Stimulated activated CD4-positive, alpha-beta T cell treated with anti-CD3 and anti-CD28 coated beads, Interleukin-4, amount 100 ng/mL, for 24 hours (primary cell): ENCODE measurements at regions not wholly inside any gene's neighbourhood (a gene's known extent, or its start where the extent isn't known, plus 50 kb on each side); places are given as distances from the start of the nearest gene placed in this dataset.
"Not testable (repeated sequence)": the region's sequence is repeated elsewhere in the genome, so short reads cannot be mapped to it uniquely, and the experiment has no call there.

Experiments
- DNase-seq: peaks from one replicate; pipeline ENCODE4 v3.0.0-alpha.2; 2020

DNA sequence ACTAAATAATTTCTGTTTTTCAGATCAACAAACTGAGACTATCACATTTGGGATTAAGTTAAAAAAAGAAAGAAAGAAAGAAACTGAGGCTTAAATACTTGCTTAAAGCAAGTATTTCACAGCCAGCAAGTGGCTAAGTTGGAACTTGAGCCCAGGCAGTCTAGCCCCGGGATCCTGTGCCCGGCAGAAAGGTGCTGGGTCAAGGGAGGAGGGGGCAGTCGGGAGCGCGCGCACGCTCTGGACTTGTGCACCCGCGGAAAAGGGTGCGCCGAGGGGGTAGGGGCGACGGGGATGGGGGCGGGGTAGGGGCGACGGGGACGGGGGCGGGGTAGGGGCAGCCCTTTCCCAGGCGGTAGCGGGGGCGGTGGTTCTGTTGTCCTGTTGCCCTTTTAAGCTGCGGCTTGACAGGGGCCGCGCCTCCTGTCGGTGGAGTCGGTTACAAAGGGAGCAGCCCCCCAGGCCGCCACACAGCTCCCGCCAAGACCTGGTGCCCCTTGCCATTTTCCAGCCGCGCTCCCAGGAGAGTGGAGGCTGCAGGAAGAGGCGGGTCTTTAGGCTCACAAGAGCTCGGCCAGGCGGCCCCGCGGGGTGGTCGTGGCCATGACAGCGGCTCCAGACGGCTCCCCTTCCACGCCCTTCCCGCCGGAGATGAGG lies 60.6 kb downstream of the GOLGA8T start:
- not testable (repeated sequence) for DNase-seq

DNA sequence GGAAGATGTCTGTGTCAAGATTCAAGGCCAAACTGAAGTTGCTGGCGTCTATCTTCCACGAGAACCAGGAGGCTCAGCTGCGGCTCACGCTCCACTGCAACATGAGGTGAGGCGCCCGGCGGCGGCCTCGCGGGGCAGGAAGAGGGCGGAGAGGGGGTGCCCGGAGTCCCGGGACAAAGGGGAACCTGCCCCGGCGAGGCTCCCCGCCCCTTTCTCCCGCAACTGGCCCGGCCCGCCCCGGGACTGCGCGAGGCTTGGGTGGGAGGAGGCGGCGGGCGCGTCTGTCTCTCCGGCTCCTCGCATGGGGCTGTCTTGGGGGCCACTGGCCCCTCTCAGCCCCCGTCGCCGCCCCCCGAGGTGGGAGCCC lies 61.1 kb downstream of the GOLGA8T start:
- peak; percentile 14 for DNase-seq

DNA sequence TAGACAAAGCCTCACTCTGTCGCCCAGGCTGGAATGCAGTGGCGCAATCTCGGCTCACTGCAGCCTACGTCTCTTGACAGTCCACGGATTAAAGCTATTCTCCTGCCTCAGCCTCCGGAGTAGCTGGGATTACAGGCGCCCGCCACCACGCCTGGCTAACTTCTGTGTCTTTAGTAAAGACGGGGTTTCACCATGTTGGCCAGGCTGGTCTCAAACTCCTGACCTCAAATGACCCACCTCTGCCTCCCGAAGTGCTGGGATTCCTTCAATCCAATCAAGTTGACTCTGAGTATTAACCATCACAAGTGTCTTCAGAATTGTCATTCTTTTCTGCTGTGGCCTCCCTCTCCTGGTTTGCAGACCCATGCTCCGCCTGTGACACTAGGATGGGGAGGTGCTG lies 61.9 kb downstream of the GOLGA8T start:
- not testable (repeated sequence) for DNase-seq

DNA sequence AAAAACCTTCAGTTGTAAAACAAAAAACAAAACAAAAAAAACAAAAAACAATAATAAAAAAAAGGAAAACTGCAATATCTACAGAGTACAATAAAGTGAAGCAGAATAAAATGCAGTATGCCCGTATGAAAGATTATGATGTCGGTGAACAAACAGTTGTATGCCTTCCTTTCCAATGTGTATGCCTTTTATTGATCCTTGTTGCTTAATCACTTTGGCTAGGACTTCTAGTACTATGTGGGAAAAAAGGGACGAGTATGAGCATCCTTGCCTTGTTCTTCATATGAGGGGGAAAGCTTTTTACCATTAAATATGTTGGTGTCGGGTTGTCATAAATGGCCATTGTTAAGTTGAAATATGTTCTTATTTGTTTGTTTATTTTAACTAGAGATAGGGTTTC lies 66.7 kb downstream of the GOLGA8T start:
- DNase-seq = not testable (repeated sequence)

DNA sequence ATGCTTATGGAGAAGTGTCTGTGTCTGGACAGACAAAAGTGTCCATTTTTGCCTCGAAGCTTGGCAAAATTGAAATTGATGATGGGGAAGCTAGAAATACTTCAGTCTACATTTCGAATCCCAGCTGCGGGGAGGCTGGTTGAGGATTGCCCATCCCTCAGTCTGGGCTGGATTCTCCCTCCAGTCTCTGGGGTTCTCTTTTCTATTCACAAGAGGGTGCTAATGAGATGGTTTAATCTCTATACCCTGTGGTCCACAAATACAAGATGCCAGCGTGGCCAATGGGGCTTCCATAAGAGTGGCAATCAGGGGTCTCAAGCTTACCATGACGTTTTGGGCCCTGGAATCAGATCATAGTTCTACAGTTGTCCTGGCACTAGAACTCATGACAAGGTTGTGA lies 78.9 kb downstream of the GOLGA8T start:
- not testable (repeated sequence) for DNase-seq

DNA sequence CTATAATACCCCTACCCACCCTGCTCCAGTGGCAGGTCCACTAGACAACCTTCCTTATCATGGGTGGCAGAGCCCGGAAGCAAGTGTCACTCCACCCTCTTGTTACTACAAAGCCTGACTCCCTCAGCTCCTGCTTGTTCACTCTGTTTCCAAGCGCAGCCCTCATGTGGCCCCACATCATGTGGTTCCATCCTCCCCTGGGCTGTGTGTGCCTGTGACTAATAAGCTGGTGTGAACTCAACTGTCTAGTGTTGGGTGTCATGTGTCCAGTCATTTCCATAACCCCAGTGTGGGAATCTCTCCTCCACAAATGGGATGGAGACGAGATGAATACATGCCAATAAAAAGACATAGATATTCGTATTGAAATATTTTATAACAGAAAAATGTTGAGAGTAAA lies 87.0 kb downstream of the GOLGA8T start:
- DNase-seq = not testable (repeated sequence)

DNA sequence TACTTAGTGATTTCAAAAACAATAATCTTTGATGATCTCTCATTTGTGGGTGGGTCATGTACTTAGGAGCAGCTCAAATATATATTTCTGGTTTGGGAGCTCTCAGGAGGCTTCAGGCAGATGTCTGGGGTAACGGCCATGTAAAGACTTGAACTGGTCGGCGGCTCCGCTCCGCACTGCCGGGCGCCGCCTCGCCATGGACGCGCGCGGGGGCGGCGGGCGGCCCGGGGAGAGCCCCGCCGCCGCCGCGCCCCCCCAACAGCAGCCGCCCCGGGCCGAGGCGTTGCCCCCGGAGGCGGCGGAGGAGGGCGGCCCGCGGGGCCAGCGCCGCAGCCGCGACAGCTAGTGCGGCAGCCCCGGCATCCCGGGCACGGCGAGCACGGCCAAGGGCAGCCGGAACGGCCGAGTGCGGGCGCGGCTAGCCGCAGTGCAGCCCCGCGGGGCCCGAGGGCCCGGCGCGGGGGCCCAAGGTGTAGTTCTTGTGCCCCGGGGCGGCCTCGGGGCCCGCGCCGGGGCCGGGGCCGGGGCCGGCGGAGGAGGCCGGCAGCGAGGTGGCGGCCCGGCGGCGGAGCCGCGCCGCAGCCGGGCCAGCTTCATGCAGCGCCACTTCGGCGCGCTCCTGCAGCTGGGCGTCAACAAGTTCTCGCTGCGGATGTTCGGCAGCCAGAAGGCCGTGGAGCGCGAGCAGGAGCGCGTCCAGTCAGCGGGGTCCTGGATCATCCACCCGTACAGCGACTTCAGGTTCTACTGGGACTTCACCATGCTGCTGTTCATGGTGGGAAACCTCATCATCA lies 88.1 kb downstream of the GOLGA8T start:
- DNase-seq = not testable (repeated sequence)

DNA sequence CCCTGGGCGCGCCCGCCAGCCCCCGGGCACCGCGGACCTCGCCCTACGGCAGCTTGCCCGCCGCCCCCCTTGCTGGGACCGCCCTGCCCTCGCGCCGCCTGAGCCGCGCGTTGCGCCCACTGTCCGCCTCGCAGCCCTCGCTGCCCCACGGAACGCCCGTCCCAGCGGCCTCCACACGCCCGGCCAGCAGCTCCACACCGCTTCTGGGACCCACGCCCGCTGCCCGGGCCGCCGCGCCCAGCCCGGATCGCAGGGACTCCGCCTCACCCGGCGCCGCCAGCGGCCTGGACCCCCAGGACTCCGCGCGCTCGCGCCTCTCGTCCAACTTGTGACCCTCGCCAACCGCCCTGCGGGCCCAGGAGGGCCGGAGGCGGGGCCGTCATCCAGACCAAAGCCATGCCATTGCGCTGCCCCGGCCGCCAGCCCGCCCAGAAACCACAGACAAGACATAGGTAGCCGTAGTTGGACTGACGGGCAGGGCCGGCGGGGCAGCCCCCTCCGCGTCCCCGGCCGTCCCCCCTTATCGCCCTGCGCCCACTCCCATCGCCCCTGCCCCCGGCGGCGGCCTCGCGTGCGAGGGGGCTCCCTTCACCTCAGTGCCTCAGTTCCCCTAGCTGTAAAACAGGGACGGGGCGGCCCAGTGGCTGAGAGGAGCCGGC lies 90.5 kb downstream of the GOLGA8T start:
- not testable (repeated sequence) for DNase-seq

DNA sequence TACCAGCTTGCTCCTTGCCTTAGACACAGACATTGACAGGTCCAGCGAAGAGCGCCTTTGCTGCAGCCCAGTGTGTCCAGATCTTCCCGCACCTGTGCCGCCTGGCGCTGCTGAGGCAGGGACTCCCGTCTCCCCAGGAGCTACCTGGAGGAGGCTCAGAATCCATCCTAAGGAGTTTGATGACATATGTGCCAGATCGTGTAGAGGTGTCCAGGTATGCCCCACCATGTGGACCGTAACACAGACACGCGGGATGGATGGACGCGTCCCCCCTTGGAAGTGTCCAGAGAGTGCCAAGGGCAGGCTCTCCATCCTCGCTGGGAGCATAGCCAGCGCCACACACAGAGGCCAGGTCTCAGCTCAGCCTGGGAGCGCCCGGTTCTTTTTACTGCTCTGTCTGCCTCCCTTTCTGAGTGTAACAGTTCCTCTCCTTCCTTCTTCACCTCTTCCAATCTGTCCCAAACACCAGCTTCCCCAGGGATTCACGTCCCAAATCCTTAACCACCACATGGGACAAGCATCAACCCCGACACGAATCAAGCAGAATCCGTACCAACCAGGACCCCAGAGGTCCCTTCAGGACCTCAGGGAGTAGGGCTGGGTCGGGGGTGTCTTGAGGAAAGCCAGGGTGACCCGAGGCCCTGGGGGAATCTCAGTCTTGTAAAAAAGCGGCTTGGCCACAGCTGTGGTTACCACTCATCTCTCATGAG lies 126.7 kb downstream of the GOLGA8T start:
- DNase-seq = not testable (repeated sequence)

DNA sequence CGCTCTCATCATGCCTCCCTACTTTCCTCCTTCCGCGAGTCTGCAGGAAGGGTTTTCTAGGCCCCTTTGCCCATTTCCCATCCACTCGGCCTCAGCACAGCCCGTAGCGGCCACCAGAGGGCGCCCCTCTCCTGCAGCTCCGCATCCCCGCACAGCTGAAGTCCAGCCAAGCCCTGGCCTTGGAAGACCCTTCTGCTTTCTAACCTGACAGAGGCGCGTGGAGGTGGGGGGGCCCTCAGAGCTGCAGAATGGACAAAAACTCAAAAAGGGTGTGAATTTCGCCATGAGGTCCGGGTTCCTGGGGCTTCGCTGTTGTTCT lies 127.2 kb downstream of the GOLGA8T start:
- DNase-seq = not testable (repeated sequence)

DNA sequence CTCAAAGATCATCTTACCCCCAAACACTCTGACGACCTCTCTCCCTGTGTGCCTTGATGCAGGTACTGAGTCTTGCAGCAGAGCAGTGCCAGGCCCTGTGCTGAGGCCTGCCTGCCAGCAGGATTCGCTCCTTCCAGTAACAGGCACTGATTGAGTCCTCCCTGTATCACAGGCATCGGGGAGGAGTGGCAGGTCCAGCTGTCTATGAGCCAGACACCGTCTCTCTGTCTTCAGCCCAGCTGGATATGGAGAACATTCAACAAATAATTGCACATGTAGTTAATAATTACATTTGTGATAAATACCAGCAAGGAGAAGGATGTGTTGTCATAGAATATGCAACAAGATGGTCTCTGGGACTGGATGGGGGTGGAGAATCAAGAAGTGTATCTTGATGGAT lies 129.1 kb downstream of the GOLGA8T start:
- DNase-seq = not testable (repeated sequence)

DNA sequence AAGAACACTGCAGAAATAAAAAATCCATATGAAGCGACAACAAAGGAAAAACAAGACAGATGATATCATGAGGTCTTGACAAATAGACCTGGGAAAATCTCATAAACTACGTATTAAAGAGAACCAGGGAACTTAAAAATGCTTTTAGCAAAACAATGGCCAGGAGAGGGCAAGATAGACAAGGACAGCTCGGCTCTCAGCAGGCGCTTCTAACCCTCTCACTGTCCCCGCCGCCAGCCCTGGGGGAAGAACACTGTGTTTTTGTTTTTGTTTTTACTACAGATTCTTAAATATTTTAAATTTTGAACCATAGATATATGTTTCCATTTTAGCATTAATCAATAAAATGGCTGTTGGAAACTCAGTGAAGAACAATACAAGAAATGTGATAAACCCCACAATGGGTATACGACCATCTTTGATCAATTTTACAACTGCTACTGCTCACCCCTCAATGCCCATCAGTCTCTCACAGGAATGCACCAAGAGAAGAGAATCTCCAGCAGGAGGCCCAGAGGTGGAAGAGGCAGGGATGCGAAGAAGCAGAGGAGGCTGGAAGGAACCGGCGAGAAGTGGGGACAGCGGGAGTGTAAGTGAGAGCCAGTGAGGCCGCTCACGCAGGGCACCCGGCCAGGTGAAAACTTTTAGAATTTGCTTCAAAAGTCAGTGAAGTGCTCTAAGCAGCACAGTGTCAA lies 98.0 kb downstream of the CHRFAM7A start:
- DNase-seq = not testable (repeated sequence)

DNA sequence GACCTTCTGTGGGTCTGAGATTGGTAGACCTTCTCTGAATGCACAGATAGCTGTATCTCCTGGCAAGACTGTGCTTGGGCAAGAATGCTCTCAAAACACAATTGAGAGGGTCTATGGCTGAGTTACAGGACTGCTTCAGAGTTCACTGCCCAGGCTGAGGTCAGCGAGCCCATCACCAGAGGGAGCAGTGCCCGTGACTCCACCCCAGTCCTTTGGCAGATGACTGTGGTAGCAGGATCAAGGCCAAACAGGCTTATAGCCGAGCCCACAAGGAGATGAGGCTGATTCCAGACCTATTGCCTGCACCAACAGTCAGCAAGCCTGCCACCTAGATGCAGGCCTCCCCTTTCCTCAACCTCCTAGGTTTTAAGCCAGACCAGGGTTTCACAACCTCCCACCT lies 89.4 kb downstream of the CHRFAM7A start:
- not testable (repeated sequence) for DNase-seq
